ENCODE measurements at regions not wholly inside any gene's neighbourhood (a gene's known extent, or its start where the extent isn't known, plus 50 kb on each side); places are given as distances from the start of the nearest gene placed in this dataset.

DNA sequence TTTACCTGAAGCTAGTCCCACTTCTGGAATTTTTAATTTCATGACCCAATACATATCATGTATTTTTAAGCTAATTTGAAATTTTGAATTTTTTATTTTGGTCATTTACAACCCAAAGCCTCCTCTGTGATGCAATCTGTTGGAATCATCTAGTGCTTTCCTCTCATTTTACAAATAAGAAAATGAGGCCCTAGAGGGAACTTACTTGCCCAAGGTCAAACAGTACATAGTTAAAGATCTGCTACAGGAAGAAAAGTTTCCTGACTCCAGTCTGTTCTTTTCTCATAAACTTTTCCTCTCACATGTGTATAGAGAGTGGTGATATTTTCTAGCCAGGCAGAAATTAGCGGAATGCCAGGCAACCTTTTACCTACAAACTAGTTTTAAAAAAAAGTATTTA, 59.3 kb upstream of the DPT start:
- TF ChIP-seq, protein P1, sequence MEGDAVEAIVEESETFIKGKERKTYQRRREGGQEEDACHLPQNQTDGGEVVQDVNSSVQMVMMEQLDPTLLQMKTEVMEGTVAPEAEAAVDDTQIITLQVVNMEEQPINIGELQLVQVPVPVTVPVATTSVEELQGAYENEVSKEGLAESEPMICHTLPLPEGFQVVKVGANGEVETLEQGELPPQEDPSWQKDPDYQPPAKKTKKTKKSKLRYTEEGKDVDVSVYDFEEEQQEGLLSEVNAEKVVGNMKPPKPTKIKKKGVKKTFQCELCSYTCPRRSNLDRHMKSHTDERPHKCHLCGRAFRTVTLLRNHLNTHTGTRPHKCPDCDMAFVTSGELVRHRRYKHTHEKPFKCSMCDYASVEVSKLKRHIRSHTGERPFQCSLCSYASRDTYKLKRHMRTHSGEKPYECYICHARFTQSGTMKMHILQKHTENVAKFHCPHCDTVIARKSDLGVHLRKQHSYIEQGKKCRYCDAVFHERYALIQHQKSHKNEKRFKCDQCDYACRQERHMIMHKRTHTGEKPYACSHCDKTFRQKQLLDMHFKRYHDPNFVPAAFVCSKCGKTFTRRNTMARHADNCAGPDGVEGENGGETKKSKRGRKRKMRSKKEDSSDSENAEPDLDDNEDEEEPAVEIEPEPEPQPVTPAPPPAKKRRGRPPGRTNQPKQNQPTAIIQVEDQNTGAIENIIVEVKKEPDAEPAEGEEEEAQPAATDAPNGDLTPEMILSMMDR (conservative IDR thresholded peaks at IDR 0.05) = no peak
- peaks cover 8% of the 10 kb centered on the region for H3K4me1 Mint-ChIP-seq
- peaks cover 5% of the 10 kb centered on the region for H3K4me1 ChIP-seq (ENCODE audit: control insufficient read depth, insufficient read depth, low read length)
- H3K36me3 Mint-ChIP-seq (ENCODE audit: low read depth) = no peaks in the 10 kb centered on the region
- H3K9me3 Mint-ChIP-seq = peaks cover 2% of the 10 kb centered on the region
- no peak overlapping the region for H3K27ac Mint-ChIP-seq
- H3K36me3 ChIP-seq (ENCODE audit: control insufficient read depth, insufficient read depth, low read length) = no peaks in the 10 kb centered on the region
- no peaks in the 10 kb centered on the region for H3K9me3 ChIP-seq (ENCODE audit: control insufficient read depth, low read length)
- no peak overlapping the region for H3K27ac ChIP-seq (ENCODE audit: low read depth, low read length)
- no peaks in the 10 kb centered on the region for H3K27me3 ChIP-seq (ENCODE audit: control insufficient read depth, insufficient read depth, low read length, poor library complexity, severe bottlenecking)
- no peak overlapping the region for H3K4me3 Mint-ChIP-seq
- WGBS, 2 experiments (ENCODE audit: insufficient coverage in 1 of 2, insufficient read length in 1 of 2) = 100% methylated on average over 1 of the region's 1 CpG; no CpG with 5 or more reads in 1 of the 2 experiments
- no peak overlapping the region for H3K9ac ChIP-seq (ENCODE audit: extremely low read depth, low read length, poor library complexity, severe bottlenecking)
- DNase-seq = no peak
- H3K27me3 Mint-ChIP-seq (ENCODE audit: insufficient read depth) = peaks cover 4% of the 10 kb centered on the region
- H3K4me3 ChIP-seq (ENCODE audit: low read length) = no peak overlapping the region

DNA sequence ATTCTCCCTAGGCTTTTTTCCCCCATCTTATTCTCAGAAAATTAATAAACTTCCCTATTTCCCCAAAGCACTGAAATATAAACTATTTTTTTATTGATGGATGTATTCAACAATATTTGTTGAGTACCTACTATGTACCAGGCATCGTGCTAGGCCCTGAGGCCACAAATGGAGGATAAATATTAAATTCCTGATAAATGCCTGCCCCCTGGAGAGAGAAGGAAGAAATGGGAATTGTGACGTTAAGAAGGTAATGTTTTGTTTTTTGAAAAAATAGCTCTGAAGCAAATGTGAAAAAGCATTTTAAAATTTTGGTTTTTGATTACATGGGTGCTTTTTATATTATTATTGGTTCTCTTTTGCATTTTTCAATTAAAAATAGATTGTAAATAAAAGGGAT, 60.5 kb upstream of the DPT start:
- DNase-seq = no peak
- peaks cover 2% of the 10 kb centered on the region for H3K9me3 Mint-ChIP-seq
- Histone ChIP-seq H3K9ac (ENCODE audit: extremely low read depth, low read length, poor library complexity, severe bottlenecking) (no peak overlapping the region), H3K27ac (ENCODE audit: low read depth, low read length) (no peak overlapping the region), H3K27me3 (ENCODE audit: control insufficient read depth, insufficient read depth, low read length, poor library complexity, severe bottlenecking) (no peaks in the 10 kb centered on the region), H3K4me3 (ENCODE audit: low read length) (no peak overlapping the region), H3K36me3 (ENCODE audit: control insufficient read depth, insufficient read depth, low read length) (no peaks in the 10 kb centered on the region), H3K4me1 (ENCODE audit: control insufficient read depth, insufficient read depth, low read length) (peaks cover 8% of the 10 kb centered on the region), H3K9me3 (ENCODE audit: control insufficient read depth, low read length) (no peaks in the 10 kb centered on the region)
- peaks cover 16% of the 10 kb centered on the region for H3K4me1 Mint-ChIP-seq
- peaks cover 8% of the 10 kb centered on the region for H3K27me3 Mint-ChIP-seq (ENCODE audit: insufficient read depth)
- no peaks in the 10 kb centered on the region for H3K36me3 Mint-ChIP-seq (ENCODE audit: low read depth)
- H3K27ac Mint-ChIP-seq = no peak overlapping the region
- TF ChIP-seq, protein P1 (conservative IDR thresholded peaks at IDR 0.05) = no peak
- H3K4me3 Mint-ChIP-seq = no peak overlapping the region
- 86 to 100% methylated on average over 2 of the region's 2 CpGs for WGBS, 2 experiments (ENCODE audit: insufficient coverage in 1 of 2, insufficient read length in 1 of 2)

DNA sequence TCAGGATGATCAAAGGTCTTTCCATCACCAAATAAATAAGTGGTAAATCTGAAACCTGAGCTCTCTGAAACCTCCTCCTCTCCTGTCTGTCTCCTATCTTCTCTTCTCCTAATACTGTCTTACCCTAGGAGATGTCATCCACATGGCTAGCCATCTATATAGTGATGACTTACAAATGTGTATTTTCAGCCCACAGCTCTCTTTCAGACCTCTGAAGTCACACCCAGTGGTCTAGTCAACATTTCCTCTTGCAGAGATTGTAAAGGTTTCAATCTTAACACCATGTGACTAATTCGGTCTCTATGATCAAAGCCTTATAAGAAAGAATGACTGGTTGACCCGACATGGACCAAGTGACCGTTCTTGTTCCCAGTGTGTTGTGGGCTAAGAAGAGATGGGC, 63.1 kb upstream of the DPT start:
- Mint-ChIP-seq H3K27ac (no peak overlapping the region), H3K9me3 (no peaks in the 10 kb centered on the region), H3K27me3 (ENCODE audit: insufficient read depth) (peaks cover 8% of the 10 kb centered on the region), H3K4me1 (peaks cover 20% of the 10 kb centered on the region), H3K36me3 (ENCODE audit: low read depth) (no peaks in the 10 kb centered on the region), H3K4me3 (no peak overlapping the region)
- WGBS, 2 experiments (ENCODE audit: insufficient coverage in 1 of 2, insufficient read length in 1 of 2) = 83 to 92% methylated on average over 3 of the region's 3 CpGs
- DNase-seq = no peak
- no peaks in the 10 kb centered on the region for H3K36me3 ChIP-seq (ENCODE audit: control insufficient read depth, insufficient read depth, low read length)
- H3K27me3 ChIP-seq (ENCODE audit: control insufficient read depth, insufficient read depth, low read length, poor library complexity, severe bottlenecking) = no peaks in the 10 kb centered on the region
- H3K27ac ChIP-seq (ENCODE audit: low read depth, low read length) = no peak overlapping the region
- peaks cover 8% of the 10 kb centered on the region for H3K4me1 ChIP-seq (ENCODE audit: control insufficient read depth, insufficient read depth, low read length)
- H3K4me3 ChIP-seq (ENCODE audit: low read length) = no peak overlapping the region
- no peaks in the 10 kb centered on the region for H3K9me3 ChIP-seq (ENCODE audit: control insufficient read depth, low read length)
- H3K9ac ChIP-seq (ENCODE audit: extremely low read depth, low read length, poor library complexity, severe bottlenecking) = no peak overlapping the region
- TF ChIP-seq, protein P1 (conservative IDR thresholded peaks at IDR 0.05) = no peak

Measured in endodermal cell (in vitro differentiated cells).